Caco-2 (cell line): ENCODE measurements at regions not wholly inside any gene's neighbourhood (a gene's known extent, or its start where the extent isn't known, plus 50 kb on each side); places are given as distances from the start of the nearest gene placed in this dataset.

Source experiments
- BruUV-seq: library from RNA; stranded (reverse); fragments of 400-500 nt; replicated peaks from 2 replicates; lab custom pipeline; 2021; lab: Mats Ljungman, UMichigan
- CTCF ChIA-PET: fragments of 300-600 bp; sonication (Branson Sonifier 250); formaldehyde crosslinking; loops from one replicate; lab custom pipeline; 2022; ENCODE audit warnings: antibody characterized with exemption; lab: Charles Lee
- POLR2A ChIA-PET: fragments of 300-600 bp; sonication (Branson Sonifier 250); formaldehyde crosslinking; loops from one replicate; lab custom pipeline; 2022; ENCODE audit warnings: antibody characterized with exemption; lab: Charles Lee
- DNase-seq, 2 experiments: peaks; one replicate each; pipeline versions ENCODE4 v3.0.0 to v3.0.0-alpha.2; 2020 to 2022
- H3K27me3 ChIP-seq: replicated peaks from 2 replicates; pipeline ENCODE4 v1.6.0; 2011; ENCODE audit warnings: low read length; ENCODE audit not compliant: control insufficient read depth, insufficient read depth
- H3K36me3 ChIP-seq: 2 replicates; pipeline ENCODE4 v1.5.1; 2011; ENCODE audit warnings: low read length; ENCODE audit not compliant: control insufficient read depth, insufficient read depth
- H3K4me1 ChIP-seq: fragments of 250-450 bp; sonication (Bioruptor Pico); 2 replicates; pipeline ENCODE4 v1.5.1; 2020; ENCODE audit warnings: mild to moderate bottlenecking
- H3K4me3 ChIP-seq: 2 replicates; pipeline ENCODE4 v1.5.1; 2011; ENCODE audit warnings: low read depth, mild to moderate bottlenecking, control low read depth, low read length
- H3K9me3 ChIP-seq: fragments of 250-450 bp; sonication (Bioruptor Pico); 2 replicates; pipeline ENCODE4 v1.5.1; 2020; ENCODE audit warnings: mild to moderate bottlenecking, moderate library complexity
- H3K27ac Mint-ChIP-seq: one replicate; pipeline ENCODE4 v1.8.0; 2022; ENCODE audit warnings: mixed read lengths; ENCODE audit not compliant: unreplicated experiment
- H3K27me3 Mint-ChIP-seq: one replicate; pipeline ENCODE4 v1.8.0; 2022; ENCODE audit warnings: mixed read lengths; ENCODE audit not compliant: insufficient read depth, unreplicated experiment
- H3K36me3 Mint-ChIP-seq: one replicate; pipeline ENCODE4 v1.8.0; 2022; ENCODE audit warnings: mild to moderate bottlenecking, mixed read lengths; ENCODE audit not compliant: insufficient read depth, unreplicated experiment
- H3K4me1 Mint-ChIP-seq: one replicate; pipeline ENCODE4 v1.8.0; 2022; ENCODE audit warnings: low read depth, mixed read lengths; ENCODE audit not compliant: unreplicated experiment
- H3K4me3 Mint-ChIP-seq: one replicate; pipeline ENCODE4 v1.8.0; 2022; ENCODE audit warnings: mild to moderate bottlenecking, moderate library complexity, mixed read lengths; ENCODE audit not compliant: unreplicated experiment
- H3K9me3 Mint-ChIP-seq: one replicate; pipeline ENCODE4 v1.8.0; 2022; ENCODE audit warnings: mixed read lengths; ENCODE audit not compliant: unreplicated experiment
- intact Hi-C: fragments of 100-400 bp; cut with micrococcal nuclease; formaldehyde crosslinking; loops from one replicate; pipeline ENCODE4 v1.10.0; 2022; ENCODE audit not compliant: unreplicated experiment
- TF ChIP-seq, protein P1 (sequence below), 2 experiments: fragments of 200-600 bp in 1 of 2; IDR thresholded peaks; 1 replicate in 1 of 2; 2 replicates in 1 of 2; pipeline versions ENCODE4 v1.5.1 to v1.8.0; 2011 to 2022; ENCODE audit warnings: antibody characterized with exemption in 1 of 2, control low read depth in 1 of 2, inconsistent platforms in 1 of 2, low read depth in 1 of 2, low read length in 1 of 2, mild to moderate bottlenecking in 1 of 2, moderate library complexity in 1 of 2; ENCODE audit not compliant: insufficient read depth in 1 of 2, severe bottlenecking in 1 of 2, unreplicated experiment in 1 of 2

DNA sequence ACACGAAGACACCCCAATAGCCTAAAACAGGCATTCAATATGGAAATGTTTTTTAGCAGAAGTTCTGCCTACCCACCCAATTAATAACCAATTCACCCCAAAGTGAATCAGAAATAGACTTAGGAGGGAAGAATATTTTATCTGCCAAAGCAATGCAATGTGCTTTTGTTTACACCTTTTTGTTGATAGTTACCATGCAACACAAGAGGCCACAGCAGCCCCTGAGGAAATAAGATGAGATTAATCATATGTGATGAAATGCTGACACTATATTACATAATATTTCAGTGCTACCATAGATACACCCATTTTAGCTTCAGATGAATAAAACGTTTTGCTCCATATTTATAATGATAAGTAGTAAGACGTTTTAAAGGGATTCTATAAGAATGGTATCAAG is 60.9 kb upstream of the RGS2 start:
- Mint-ChIP-seq H3K4me3 (no peak overlapping the region), H3K27me3 (no peaks in the 10 kb centered on the region), H3K36me3 (no peaks in the 10 kb centered on the region), H3K27ac (no peak overlapping the region), H3K4me1 (no peaks in the 10 kb centered on the region), H3K9me3 (no peaks in the 10 kb centered on the region)
- BruUV-seq = no TSS peak
- Histone ChIP-seq H3K4me1 (no peaks in the 10 kb centered on the region), H3K9me3 (no peaks in the 10 kb centered on the region; the same call in 1 of the 2 replicates), H3K36me3 (no peaks in the 10 kb centered on the region), H3K4me3 (no peak overlapping the region), H3K27me3 (no peaks in the 10 kb centered on the region)
- ChIA-PET CTCF (no interaction called here), POLR2A (no interaction called here)
- DNase-seq = no peak
- intact Hi-C loops = no loop called here
- TF ChIP-seq, protein P1, sequence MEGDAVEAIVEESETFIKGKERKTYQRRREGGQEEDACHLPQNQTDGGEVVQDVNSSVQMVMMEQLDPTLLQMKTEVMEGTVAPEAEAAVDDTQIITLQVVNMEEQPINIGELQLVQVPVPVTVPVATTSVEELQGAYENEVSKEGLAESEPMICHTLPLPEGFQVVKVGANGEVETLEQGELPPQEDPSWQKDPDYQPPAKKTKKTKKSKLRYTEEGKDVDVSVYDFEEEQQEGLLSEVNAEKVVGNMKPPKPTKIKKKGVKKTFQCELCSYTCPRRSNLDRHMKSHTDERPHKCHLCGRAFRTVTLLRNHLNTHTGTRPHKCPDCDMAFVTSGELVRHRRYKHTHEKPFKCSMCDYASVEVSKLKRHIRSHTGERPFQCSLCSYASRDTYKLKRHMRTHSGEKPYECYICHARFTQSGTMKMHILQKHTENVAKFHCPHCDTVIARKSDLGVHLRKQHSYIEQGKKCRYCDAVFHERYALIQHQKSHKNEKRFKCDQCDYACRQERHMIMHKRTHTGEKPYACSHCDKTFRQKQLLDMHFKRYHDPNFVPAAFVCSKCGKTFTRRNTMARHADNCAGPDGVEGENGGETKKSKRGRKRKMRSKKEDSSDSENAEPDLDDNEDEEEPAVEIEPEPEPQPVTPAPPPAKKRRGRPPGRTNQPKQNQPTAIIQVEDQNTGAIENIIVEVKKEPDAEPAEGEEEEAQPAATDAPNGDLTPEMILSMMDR (IDR thresholded peaks at IDR 0.05; ENCODE audit: insufficient read depth in 1 of 2, low read depth in 1 of 2, low read length in 1 of 2, severe bottlenecking in 1 of 2, unreplicated experiment in 1 of 2) = no peak

DNA sequence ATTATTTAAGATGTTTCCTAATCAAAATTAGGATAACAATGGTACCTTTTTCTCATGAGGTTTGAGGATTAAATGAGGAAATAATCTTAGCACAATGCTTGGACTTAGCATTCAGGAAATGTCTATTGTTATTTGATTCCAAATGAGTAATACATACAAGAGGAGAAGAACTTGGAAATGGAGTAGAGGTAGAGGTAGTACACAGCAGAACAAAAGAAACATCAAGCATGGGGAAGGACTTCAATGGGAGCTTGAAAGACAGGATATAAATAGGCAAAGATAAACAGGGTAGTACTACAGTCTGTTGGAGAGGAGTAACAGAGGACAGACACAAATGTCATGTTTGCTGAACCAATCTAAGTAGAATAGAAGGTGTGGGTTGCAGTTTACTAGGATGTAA is 59.5 kb upstream of the RGS2 start:
- BruUV-seq = no TSS peak
- Mint-ChIP-seq H3K36me3 (no peaks in the 10 kb centered on the region), H3K4me3 (no peak overlapping the region)

DNA sequence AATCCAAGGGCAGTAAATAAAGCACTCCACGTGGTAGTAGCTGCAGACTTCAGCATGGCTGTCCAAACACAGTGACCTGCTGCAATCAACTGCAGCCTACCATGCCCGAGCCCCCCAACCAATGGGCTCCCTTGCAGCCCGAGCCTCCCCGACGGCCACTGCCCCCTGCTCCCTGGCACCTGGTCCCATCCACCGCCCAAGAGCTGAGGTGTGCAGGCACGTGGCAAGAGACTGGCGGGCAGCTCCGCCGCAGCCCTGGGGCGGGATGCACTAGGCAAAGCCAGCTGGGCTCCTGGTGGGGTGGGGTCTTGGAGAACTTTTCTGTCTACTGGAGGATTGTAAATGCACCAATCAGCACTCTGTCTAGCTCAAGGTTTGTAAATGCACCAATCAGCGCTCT is 57.6 kb upstream of the RGS2 start:
- Mint-ChIP-seq H3K36me3 (no peaks in the 10 kb centered on the region), H3K27me3 (no peaks in the 10 kb centered on the region), H3K9me3 (no peaks in the 10 kb centered on the region), H3K4me3 (no peak overlapping the region), H3K27ac (no peak overlapping the region), H3K4me1 (no peaks in the 10 kb centered on the region)
- ChIA-PET CTCF (no interaction called here), POLR2A (no interaction called here)
- Histone ChIP-seq H3K9me3 (no peaks in the 10 kb centered on the region; the same call in 1 of the 2 replicates), H3K4me1 (no peaks in the 10 kb centered on the region), H3K36me3 (no peaks in the 10 kb centered on the region), H3K4me3 (no peak overlapping the region), H3K27me3 (no peaks in the 10 kb centered on the region)
- BruUV-seq = no TSS peak
- no peak for DNase-seq
- TF ChIP-seq, protein P1 (IDR thresholded peaks at IDR 0.05; ENCODE audit: insufficient read depth in 1 of 2, low read depth in 1 of 2, low read length in 1 of 2, severe bottlenecking in 1 of 2, unreplicated experiment in 1 of 2) = no peak
- intact Hi-C loops = no loop called here

More for the DNA sequence above, 59.5 kb upstream of the RGS2 start:
- no peak for DNase-seq
- Mint-ChIP-seq H3K27me3 (no peaks in the 10 kb centered on the region), H3K27ac (no peak overlapping the region), H3K4me1 (no peaks in the 10 kb centered on the region), H3K9me3 (no peaks in the 10 kb centered on the region)
- Histone ChIP-seq H3K27me3 (no peaks in the 10 kb centered on the region), H3K4me1 (no peaks in the 10 kb centered on the region), H3K36me3 (no peaks in the 10 kb centered on the region), H3K9me3 (no peaks in the 10 kb centered on the region; the same call in 1 of the 2 replicates), H3K4me3 (no peak overlapping the region)
- TF ChIP-seq, protein P1 (IDR thresholded peaks at IDR 0.05; ENCODE audit: insufficient read depth in 1 of 2, low read depth in 1 of 2, low read length in 1 of 2, severe bottlenecking in 1 of 2, unreplicated experiment in 1 of 2) = no peak
- intact Hi-C loops = no loop called here
- ChIA-PET POLR2A (no interaction called here), CTCF (no interaction called here)
